RWPE2 (cell line): ENCODE measurements at regions not wholly inside any gene's neighbourhood (a gene's known extent, or its start where the extent isn't known, plus 50 kb on each side); places are given as distances from the start of the nearest gene placed in this dataset.

Experiments used
- ATAC-seq: fragments of 200-7000 bp; cut with Tn5 transposase; 3 replicates; pipeline ENCODE4 v1.9.1; 2021; ENCODE audit warnings: low read depth
- DNase-seq: peaks from one replicate; pipeline ENCODE4 v3.0.0-alpha.2; 2020; ENCODE audit warnings: low spot score
- H3K27ac ChIP-seq: fragments of 450-650 bp; 2 replicates; pipeline ENCODE4 v1.5.1; 2017; ENCODE audit warnings: mild to moderate bottlenecking; ENCODE audit not compliant: poor library complexity, severe bottlenecking
- H3K27me3 ChIP-seq: fragments of 250-450 bp; sonication (Bioruptor Pico); 2 replicates; pipeline ENCODE4 v1.5.1; 2021; ENCODE audit warnings: mild to moderate bottlenecking, moderate library complexity; ENCODE audit not compliant: insufficient read depth, poor library complexity, severe bottlenecking
- H3K36me3 ChIP-seq: fragments of 250-450 bp; sonication (Bioruptor Pico); 2 replicates; pipeline ENCODE4 v1.5.1; 2020; ENCODE audit warnings: low read depth, mild to moderate bottlenecking, moderate library complexity
- H3K4me1 ChIP-seq: fragments of 250-450 bp; sonication (Bioruptor Pico); 2 replicates; pipeline ENCODE4 v1.5.1; 2021; ENCODE audit warnings: mild to moderate bottlenecking, moderate library complexity; ENCODE audit not compliant: insufficient read depth, poor library complexity, severe bottlenecking
- H3K4me3 ChIP-seq: fragments of 250-450 bp; sonication (Bioruptor Pico); 2 replicates; pipeline ENCODE4 v1.5.1; 2021; ENCODE audit warnings: mild to moderate bottlenecking, moderate library complexity; ENCODE audit not compliant: severe bottlenecking
- H3K9me3 ChIP-seq: fragments of 250-450 bp; sonication (Bioruptor Pico); 2 replicates; pipeline ENCODE4 v1.5.1; 2021; ENCODE audit warnings: mild to moderate bottlenecking, moderate library complexity; ENCODE audit not compliant: severe bottlenecking
- TF ChIP-seq, protein P1 (sequence below): fragments of 450-650 bp; IDR thresholded peaks from one replicate; pipeline ENCODE4 v1.5.1; 2017; ENCODE audit warnings: mild to moderate bottlenecking, moderate library complexity; ENCODE audit not compliant: poor library complexity, severe bottlenecking

DNA sequence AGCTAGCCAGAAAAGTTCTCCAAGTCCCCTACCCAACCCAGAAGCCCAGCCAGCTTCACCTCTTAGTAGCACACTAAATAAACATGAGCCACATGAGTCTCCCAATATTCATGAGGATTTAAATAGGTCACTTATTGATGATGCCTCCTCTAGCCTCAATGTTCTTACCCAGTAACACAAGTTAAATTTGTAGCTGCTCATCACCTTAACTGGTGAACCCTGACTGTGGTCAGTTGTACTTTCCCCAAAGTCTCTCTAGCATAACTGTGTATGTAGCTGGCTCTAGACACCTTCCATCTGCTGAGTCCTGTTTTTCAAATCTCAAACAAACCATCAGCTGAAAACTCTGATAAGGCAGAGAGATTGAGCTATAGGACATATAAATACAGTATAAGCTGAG lies 100.3 kb upstream of the ELAVL2 start:
- ATAC-seq: no peak
- H3K4me1 ChIP-seq: no peaks in the 10 kb centered on the region
- TF ChIP-seq, protein P1, sequence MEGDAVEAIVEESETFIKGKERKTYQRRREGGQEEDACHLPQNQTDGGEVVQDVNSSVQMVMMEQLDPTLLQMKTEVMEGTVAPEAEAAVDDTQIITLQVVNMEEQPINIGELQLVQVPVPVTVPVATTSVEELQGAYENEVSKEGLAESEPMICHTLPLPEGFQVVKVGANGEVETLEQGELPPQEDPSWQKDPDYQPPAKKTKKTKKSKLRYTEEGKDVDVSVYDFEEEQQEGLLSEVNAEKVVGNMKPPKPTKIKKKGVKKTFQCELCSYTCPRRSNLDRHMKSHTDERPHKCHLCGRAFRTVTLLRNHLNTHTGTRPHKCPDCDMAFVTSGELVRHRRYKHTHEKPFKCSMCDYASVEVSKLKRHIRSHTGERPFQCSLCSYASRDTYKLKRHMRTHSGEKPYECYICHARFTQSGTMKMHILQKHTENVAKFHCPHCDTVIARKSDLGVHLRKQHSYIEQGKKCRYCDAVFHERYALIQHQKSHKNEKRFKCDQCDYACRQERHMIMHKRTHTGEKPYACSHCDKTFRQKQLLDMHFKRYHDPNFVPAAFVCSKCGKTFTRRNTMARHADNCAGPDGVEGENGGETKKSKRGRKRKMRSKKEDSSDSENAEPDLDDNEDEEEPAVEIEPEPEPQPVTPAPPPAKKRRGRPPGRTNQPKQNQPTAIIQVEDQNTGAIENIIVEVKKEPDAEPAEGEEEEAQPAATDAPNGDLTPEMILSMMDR: no peak

DNA sequence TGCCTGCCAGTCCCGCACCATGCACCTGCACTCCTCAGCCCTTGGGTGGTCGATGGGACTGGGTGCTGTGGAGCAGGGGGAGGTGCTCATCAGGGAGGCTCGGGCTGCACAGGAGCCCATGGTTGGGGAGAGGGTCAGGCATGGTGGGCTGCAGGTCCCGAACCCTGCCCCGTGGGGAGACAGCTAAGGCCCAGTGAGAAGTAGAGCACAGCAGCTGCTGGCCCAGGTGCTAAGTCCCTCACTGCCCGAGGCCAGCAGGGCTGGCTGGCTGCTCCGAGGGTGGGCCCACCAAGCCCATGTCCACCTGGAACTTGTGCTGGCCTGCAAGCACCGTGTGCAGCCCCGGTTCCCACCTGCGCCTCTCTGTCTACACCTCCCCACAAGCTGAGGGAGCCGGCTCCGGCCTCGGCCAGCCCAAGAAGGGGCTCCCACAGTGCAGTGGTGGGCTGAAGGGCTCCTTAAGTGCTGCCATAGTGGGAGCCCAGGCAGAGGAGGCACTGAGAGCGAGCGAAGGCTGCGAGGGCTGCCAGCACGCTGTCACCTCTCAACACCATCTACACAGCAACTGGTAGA lies 88.5 kb upstream of the ELAVL2 start:
- Histone ChIP-seq H3K27me3 (no peaks in the 10 kb centered on the region), H3K9me3 (no peaks in the 10 kb centered on the region), H3K4me1 (no peaks in the 10 kb centered on the region), H3K36me3 (no peaks in the 10 kb centered on the region), H3K4me3 (no peak overlapping the region), H3K27ac (no peak overlapping the region)
- DNase-seq (no peak), ATAC-seq (no peak)
- TF ChIP-seq, protein P1: no peak

More for the DNA sequence above, 100.3 kb upstream of the ELAVL2 start:
- Histone ChIP-seq H3K27me3 (no peaks in the 10 kb centered on the region), H3K4me3 (no peak overlapping the region), H3K27ac (no peak overlapping the region), H3K36me3 (no peaks in the 10 kb centered on the region), H3K9me3 (no peaks in the 10 kb centered on the region)
- DNase-seq: no peak

DNA sequence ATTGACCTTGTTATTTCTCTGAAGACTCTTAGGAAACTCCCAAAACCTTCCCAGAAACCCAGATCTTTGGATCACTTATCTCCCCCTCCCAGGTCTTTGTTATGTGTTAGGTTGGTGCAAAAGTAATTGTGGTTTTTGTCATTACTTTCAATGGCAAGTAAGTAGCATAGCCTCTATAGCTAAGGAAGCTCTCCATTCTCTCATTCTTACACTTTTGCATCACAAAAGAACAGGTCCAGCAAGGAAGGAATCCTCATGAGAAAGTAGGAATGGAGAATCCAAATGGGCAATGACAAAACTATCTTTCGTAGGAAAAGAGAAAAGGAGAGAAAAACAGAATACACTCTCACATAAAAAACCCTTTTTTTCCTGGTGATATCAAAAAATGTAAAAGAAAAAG lies 81.3 kb upstream of the ELAVL2 start:
- H3K4me3 ChIP-seq: no peak overlapping the region
- H3K27ac ChIP-seq: no peak overlapping the region
- TF ChIP-seq, protein P1: no peak
- ATAC-seq: no peak
- peaks cover 4% of the 10 kb centered on the region for H3K27me3 ChIP-seq
- no peaks in the 10 kb centered on the region for H3K36me3 ChIP-seq
- no peaks in the 10 kb centered on the region for H3K9me3 ChIP-seq
- H3K4me1 ChIP-seq: no peaks in the 10 kb centered on the region
- no peak for DNase-seq

- H3K4me3 ChIP-seq: no peak overlapping the region
- H3K27me3 ChIP-seq: peaks cover 2% of the 10 kb centered on the region
- no peaks in the 10 kb centered on the region for H3K4me1 ChIP-seq
- no peak overlapping the region for H3K27ac ChIP-seq
- no peaks in the 10 kb centered on the region for H3K9me3 ChIP-seq
- no peak for DNase-seq
- H3K36me3 ChIP-seq: no peaks in the 10 kb centered on the region
- ATAC-seq: no peak
- TF ChIP-seq, protein P1: no peak
These were observed 61.7 kb upstream of the ELAVL2 start for GRCh38 chr9:23887781-23888180.
